ENCODE measurements at regions not wholly inside any gene's neighbourhood (a gene's known extent, or its start where the extent isn't known, plus 50 kb on each side); places are given as distances from the start of the nearest gene placed in this dataset.

DNA sequence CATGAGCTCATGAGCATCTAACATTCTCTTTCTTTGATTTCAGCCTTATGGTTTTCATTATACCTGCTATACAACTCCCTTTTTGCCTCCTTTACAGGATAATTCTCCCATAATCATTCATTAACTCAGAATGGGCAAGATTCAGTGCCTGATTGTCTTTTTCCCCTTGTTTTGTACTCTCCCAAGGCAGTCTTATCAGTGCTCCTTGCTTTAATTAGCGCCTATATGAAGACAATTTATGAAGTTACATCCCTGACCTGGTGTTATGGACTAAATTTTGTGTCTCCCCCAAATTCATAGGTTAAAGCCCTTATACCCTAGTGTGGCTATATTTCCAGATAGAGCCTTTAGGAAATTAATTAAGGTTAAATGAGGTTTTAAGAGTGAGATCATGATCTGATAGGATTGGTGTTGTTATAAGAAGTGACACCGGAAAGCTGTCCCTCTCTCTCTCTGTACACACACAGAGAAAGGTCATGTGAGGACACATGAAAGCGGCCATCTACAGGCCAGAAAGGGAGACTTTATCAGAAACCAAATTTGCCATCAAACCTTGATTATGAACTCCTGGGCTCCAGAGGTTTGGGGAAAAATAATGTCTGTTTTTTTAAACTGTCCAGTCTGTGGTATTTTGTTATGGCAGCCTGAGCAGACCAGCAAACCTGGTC, 185.8 kb upstream of the CHODL start:
- TF ChIP-seq, protein P1, sequence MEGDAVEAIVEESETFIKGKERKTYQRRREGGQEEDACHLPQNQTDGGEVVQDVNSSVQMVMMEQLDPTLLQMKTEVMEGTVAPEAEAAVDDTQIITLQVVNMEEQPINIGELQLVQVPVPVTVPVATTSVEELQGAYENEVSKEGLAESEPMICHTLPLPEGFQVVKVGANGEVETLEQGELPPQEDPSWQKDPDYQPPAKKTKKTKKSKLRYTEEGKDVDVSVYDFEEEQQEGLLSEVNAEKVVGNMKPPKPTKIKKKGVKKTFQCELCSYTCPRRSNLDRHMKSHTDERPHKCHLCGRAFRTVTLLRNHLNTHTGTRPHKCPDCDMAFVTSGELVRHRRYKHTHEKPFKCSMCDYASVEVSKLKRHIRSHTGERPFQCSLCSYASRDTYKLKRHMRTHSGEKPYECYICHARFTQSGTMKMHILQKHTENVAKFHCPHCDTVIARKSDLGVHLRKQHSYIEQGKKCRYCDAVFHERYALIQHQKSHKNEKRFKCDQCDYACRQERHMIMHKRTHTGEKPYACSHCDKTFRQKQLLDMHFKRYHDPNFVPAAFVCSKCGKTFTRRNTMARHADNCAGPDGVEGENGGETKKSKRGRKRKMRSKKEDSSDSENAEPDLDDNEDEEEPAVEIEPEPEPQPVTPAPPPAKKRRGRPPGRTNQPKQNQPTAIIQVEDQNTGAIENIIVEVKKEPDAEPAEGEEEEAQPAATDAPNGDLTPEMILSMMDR (IDR thresholded peaks at IDR 0.05; ENCODE audit: low read depth, low read length, poor library complexity, severe bottlenecking), result no peak
- TF ChIP-seq EZH2phosphoT487 (IDR thresholded peaks at IDR 0.05; ENCODE audit: borderline replicate concordance, low read length), result no peak

All from DOHH2 (cell line).